ENCODE measurements at regions not wholly inside any gene's neighbourhood (a gene's known extent, or its start where the extent isn't known, plus 50 kb on each side); places are given as distances from the start of the nearest gene placed in this dataset.

- DNase-seq (ENCODE audit: low spot score): no peak
- Histone ChIP-seq H3K4me1 (ENCODE audit: insufficient read depth, low read length, poor library complexity, severe bottlenecking) (no peaks in the 10 kb centered on the region), H3K36me3 (ENCODE audit: insufficient read depth, low read length, poor library complexity, severe bottlenecking) (no peaks in the 10 kb centered on the region), H3K9me3 (ENCODE audit: low read depth, low read length, poor library complexity, severe bottlenecking) (no peaks in the 10 kb centered on the region), H3K27ac (ENCODE audit: low read depth, low read length, poor library complexity, severe bottlenecking) (no peak overlapping the region), H3K27me3 (replicated peaks; ENCODE audit: insufficient read depth, low read depth, low read length, poor library complexity) (no peaks in the 10 kb centered on the region), H3K4me3 (ENCODE audit: low read depth, low read length, poor library complexity, severe bottlenecking) (no peak overlapping the region)
- no TSS peak for BruUV-seq (replicated peaks)
- intact Hi-C loops (cut with micrococcal nuclease; ENCODE audit: unreplicated experiment): no loop called here
- ChIA-PET POLR2A (ENCODE audit: low non-redundant PET) (interaction anchor here (0.6 kb wide), 1 partner anchor 197 kb away, joined by 3 read pairs; no protein-coding TSS in a partner anchor), CTCF (no interaction called here)
- TF ChIP-seq, protein P1, sequence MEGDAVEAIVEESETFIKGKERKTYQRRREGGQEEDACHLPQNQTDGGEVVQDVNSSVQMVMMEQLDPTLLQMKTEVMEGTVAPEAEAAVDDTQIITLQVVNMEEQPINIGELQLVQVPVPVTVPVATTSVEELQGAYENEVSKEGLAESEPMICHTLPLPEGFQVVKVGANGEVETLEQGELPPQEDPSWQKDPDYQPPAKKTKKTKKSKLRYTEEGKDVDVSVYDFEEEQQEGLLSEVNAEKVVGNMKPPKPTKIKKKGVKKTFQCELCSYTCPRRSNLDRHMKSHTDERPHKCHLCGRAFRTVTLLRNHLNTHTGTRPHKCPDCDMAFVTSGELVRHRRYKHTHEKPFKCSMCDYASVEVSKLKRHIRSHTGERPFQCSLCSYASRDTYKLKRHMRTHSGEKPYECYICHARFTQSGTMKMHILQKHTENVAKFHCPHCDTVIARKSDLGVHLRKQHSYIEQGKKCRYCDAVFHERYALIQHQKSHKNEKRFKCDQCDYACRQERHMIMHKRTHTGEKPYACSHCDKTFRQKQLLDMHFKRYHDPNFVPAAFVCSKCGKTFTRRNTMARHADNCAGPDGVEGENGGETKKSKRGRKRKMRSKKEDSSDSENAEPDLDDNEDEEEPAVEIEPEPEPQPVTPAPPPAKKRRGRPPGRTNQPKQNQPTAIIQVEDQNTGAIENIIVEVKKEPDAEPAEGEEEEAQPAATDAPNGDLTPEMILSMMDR (conservative IDR thresholded peaks at IDR 0.05; ENCODE audit: low read depth, low read length): no peak
- TF ChIP-seq EZH2 (IDR thresholded peaks at IDR 0.05; ENCODE audit: borderline replicate concordance, low read depth, low read length, poor library complexity, severe bottlenecking): no peak
These were observed 418.2 kb downstream of the FLRT2 start for GRCh38 chr14:85948153-85948552.

DNA sequence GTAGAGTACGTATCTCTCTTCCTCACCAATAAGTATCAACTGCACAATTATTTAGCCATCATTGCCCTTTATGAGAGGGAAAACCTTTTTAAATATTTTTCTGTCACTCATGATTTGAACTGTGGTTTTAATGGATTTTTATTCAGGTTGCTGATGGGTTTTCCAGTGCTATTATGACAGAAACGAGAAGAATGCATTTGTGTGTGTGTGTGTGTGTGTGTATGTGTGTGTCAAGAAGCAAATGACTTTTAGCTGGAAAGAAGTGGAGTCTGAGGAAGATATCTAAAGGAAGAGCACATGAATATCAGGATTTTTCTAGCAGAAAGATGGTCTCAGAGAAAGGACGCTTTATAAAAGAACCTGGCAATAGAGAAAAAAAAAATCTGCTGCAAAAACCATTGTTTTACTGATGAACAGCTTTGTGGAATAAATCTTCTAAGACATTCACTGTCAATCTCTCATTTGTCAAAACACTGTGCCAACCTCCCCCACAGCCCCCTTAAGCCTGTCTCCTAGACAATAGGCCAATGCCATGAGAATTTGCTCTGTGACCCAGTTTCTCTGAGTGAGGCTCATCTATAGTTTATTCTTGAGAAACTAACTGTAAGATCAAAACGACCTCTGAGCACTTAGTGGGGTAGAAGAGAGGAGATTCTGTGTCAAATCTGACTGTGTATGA is 417.7 kb downstream of the FLRT2 start:
- Histone ChIP-seq H3K4me3 (ENCODE audit: low read depth, low read length, poor library complexity, severe bottlenecking) (no peak overlapping the region), H3K27ac (ENCODE audit: low read depth, low read length, poor library complexity, severe bottlenecking) (no peak overlapping the region), H3K36me3 (ENCODE audit: insufficient read depth, low read length, poor library complexity, severe bottlenecking) (no peaks in the 10 kb centered on the region), H3K27me3 (replicated peaks; ENCODE audit: insufficient read depth, low read depth, low read length, poor library complexity) (no peaks in the 10 kb centered on the region), H3K4me1 (ENCODE audit: insufficient read depth, low read length, poor library complexity, severe bottlenecking) (no peaks in the 10 kb centered on the region), H3K9me3 (ENCODE audit: low read depth, low read length, poor library complexity, severe bottlenecking) (no peaks in the 10 kb centered on the region)
- DNase-seq (ENCODE audit: low spot score): no peak
- TF ChIP-seq, protein P1 (conservative IDR thresholded peaks at IDR 0.05; ENCODE audit: low read depth, low read length): no peak
- TF ChIP-seq EZH2 (IDR thresholded peaks at IDR 0.05; ENCODE audit: borderline replicate concordance, low read depth, low read length, poor library complexity, severe bottlenecking): no peak
- POLR2A ChIA-PET (ENCODE audit: low non-redundant PET): interaction anchor here (0.6 kb wide), 1 partner anchor 197 kb away, joined by 3 read pairs; no protein-coding TSS in a partner anchor
- no TSS peak for BruUV-seq (replicated peaks)
- intact Hi-C loops (cut with micrococcal nuclease; ENCODE audit: unreplicated experiment): no loop called here
- CTCF ChIA-PET: no interaction called here

DNA sequence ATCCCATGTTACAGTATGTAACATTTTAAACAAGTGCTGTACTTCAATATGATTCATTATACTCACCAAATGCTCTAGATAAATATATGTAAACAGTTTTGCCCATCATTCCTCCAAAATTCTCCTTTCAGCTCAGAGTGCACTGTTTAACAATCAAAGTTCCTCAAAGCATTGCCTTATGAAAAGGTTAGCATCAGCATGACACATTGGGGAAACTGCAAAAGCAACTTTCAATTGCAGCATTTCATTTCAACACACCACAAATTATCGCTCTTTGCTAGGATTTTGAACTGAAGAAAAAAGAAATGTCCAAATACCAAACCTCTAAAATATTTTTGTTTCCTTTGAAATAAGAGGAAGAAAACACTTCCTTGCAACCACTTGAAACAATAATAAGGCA is 413.2 kb downstream of the FLRT2 start:
- POLR2A ChIA-PET (ENCODE audit: low non-redundant PET): no interaction called here
- H3K4me3 ChIP-seq (ENCODE audit: low read depth, low read length, poor library complexity, severe bottlenecking): no peak overlapping the region
- intact Hi-C loops (cut with micrococcal nuclease; ENCODE audit: unreplicated experiment): no loop called here

More for the DNA sequence above, 413.2 kb downstream of the FLRT2 start:
- Histone ChIP-seq H3K4me1 (ENCODE audit: insufficient read depth, low read length, poor library complexity, severe bottlenecking) (no peaks in the 10 kb centered on the region), H3K36me3 (ENCODE audit: insufficient read depth, low read length, poor library complexity, severe bottlenecking) (no peaks in the 10 kb centered on the region), H3K27ac (ENCODE audit: low read depth, low read length, poor library complexity, severe bottlenecking) (no peak overlapping the region), H3K9me3 (ENCODE audit: low read depth, low read length, poor library complexity, severe bottlenecking) (peaks cover 6% of the 10 kb centered on the region), H3K27me3 (replicated peaks; ENCODE audit: insufficient read depth, low read depth, low read length, poor library complexity) (no peaks in the 10 kb centered on the region)
- CTCF ChIA-PET: no interaction called here
- DNase-seq (ENCODE audit: low spot score): no peak
- no peak for TF ChIP-seq EZH2 (IDR thresholded peaks at IDR 0.05; ENCODE audit: borderline replicate concordance, low read depth, low read length, poor library complexity, severe bottlenecking)
- TF ChIP-seq, protein P1 (conservative IDR thresholded peaks at IDR 0.05; ENCODE audit: low read depth, low read length): no peak
- BruUV-seq (replicated peaks): no TSS peak
